Keratinocyte (primary cell): ENCODE measurements at regions not wholly inside any gene's neighbourhood (a gene's known extent, or its start where the extent isn't known, plus 50 kb on each side); places are given as distances from the start of the nearest gene placed in this dataset.

Experiments
- DNase-seq: peaks from one replicate; pipeline ENCODE4 v3.0.0-alpha.2; 2011; ENCODE audit warnings: low read depth, missing footprints, low spot score
- FAIRE-seq: peaks from 2 replicates; lab custom pipeline; 2011; peaks lifted over from hg19 to GRCh38; lab: Jason Lieb, UNC
- H2AFZ ChIP-seq: 2 replicates; pipeline ENCODE4 v1.6.0; 2012; ENCODE audit warnings: low read length, control low read depth, inconsistent platforms; ENCODE audit not compliant: control insufficient read depth
- H3K27ac ChIP-seq: 2 replicates; pipeline ENCODE4 v1.5.1; 2011; ENCODE audit warnings: low read length; ENCODE audit not compliant: control insufficient read depth, insufficient read depth
- H3K27me3 ChIP-seq: 3 replicates; pipeline ENCODE4 v1.6.0; 2011; ENCODE audit warnings: low read length; ENCODE audit not compliant: control insufficient read depth, insufficient read depth; ENCODE audit errors: extremely low read depth
- H3K36me3 ChIP-seq, 2 experiments: 2 replicates in 1 of 2; 3 replicates in 1 of 2; pipeline ENCODE4 v1.5.1; 2011; ENCODE audit warnings: low read length in 2 of 2, mild to moderate bottlenecking in 1 of 2; ENCODE audit not compliant: control insufficient read depth in 2 of 2, insufficient read depth in 2 of 2; ENCODE audit errors: extremely low read depth in 1 of 2
- H3K4me1 ChIP-seq: 3 replicates; pipeline ENCODE4 v1.5.1; 2011; ENCODE audit warnings: low read length; ENCODE audit not compliant: control insufficient read depth, insufficient read depth; ENCODE audit errors: extremely low read depth
- H3K4me2 ChIP-seq: 3 replicates; pipeline ENCODE4 v1.6.0; 2011; ENCODE audit warnings: low read depth, low read length; ENCODE audit not compliant: control insufficient read depth, insufficient read depth; ENCODE audit errors: extremely low read depth
- H3K4me3 ChIP-seq, 3 experiments: fragments of 200-600 bp in 1 of 3; sonication (generic) in 1 of 3; 2 replicates in 2 of 3; 3 replicates in 1 of 3; pipeline ENCODE4 v1.5.1; 2011 to 2016; ENCODE audit warnings: low read length in 3 of 3, mild to moderate bottlenecking in 3 of 3, control low read depth in 2 of 3, inconsistent platforms in 1 of 3, low read depth in 1 of 3, mixed read lengths in 1 of 3, mixed run types in 1 of 3, moderate library complexity in 1 of 3; ENCODE audit not compliant: control insufficient read depth in 2 of 3, insufficient read depth in 2 of 3; ENCODE audit errors: extremely low read depth in 1 of 3
- H3K79me2 ChIP-seq: 2 replicates; pipeline ENCODE4 v1.6.0; 2012; ENCODE audit warnings: low read length; ENCODE audit not compliant: control insufficient read depth, insufficient read depth
- H3K9ac ChIP-seq: 3 replicates; pipeline ENCODE4 v1.6.0; 2011; ENCODE audit warnings: low read length; ENCODE audit not compliant: control insufficient read depth, insufficient read depth; ENCODE audit errors: extremely low read depth
- H3K9me1 ChIP-seq: 3 replicates; pipeline ENCODE4 v1.6.0; 2011; ENCODE audit warnings: low read length; ENCODE audit not compliant: control insufficient read depth, insufficient read depth; ENCODE audit errors: extremely low read depth
- H3K9me3 ChIP-seq: 2 replicates; pipeline ENCODE4 v1.5.1; 2012; ENCODE audit warnings: low read depth, low read length; ENCODE audit not compliant: control insufficient read depth
- H4K20me1 ChIP-seq: 3 replicates; pipeline ENCODE4 v1.6.0; 2011; ENCODE audit warnings: low read length; ENCODE audit not compliant: control insufficient read depth, insufficient read depth; ENCODE audit errors: extremely low read depth
- CTCF ChIP-seq, 3 experiments: IDR thresholded peaks in 1 of 3; conservative IDR thresholded peaks in 1 of 3; optimal IDR thresholded peaks in 1 of 3; 2 replicates in 2 of 3; 3 replicates in 1 of 3; pipeline versions ENCODE3 to v1.5.1; 2011; ENCODE audit warnings: low read length in 3 of 3, mild to moderate bottlenecking in 3 of 3, moderate library complexity in 2 of 3, control low read depth in 1 of 3, inconsistent platforms in 1 of 3; ENCODE audit not compliant: insufficient read depth in 2 of 3; ENCODE audit errors: extremely low read depth in 1 of 3
- EZH2 ChIP-seq: IDR thresholded peaks from one replicate; pipeline ENCODE4 v1.6.1; 2012; ENCODE audit warnings: inconsistent platforms, mild to moderate bottlenecking, low read length, moderate library complexity
- dilution Hi-C: fragments of 300-500 bp; cut with MboI; formaldehyde crosslinking; loops from one replicate; pipeline ENCODE4 v1.7.0; 2020; ENCODE audit warnings: low sequenced_read_pairs; ENCODE audit not compliant: extremely low pct_ligation_motif_present

- Histone ChIP-seq H3K9me3 (no peaks in the 10 kb centered on the region), H3K36me3 (no peaks in the 10 kb centered on the region), H3K27me3 (no peaks in the 10 kb centered on the region), H3K27ac (no peak overlapping the region), H2AFZ (no peak overlapping the region), H3K79me2 (no peaks in the 10 kb centered on the region), H4K20me1 (no peaks in the 10 kb centered on the region), H3K4me1 (no peaks in the 10 kb centered on the region), H3K4me3 (no peak overlapping the region), H3K9ac (no peak overlapping the region), H3K9me1 (no peaks in the 10 kb centered on the region), H3K4me2 (no peak overlapping the region)
- FAIRE-seq (no peak), DNase-seq (no peak)
- dilution Hi-C loops, result no loop called here
- no peak for TF ChIP-seq CTCF (optimal IDR thresholded peaks at IDR 0.05 in 1 of 3, IDR thresholded peaks at IDR 0.05 in 1 of 3, conservative IDR thresholded peaks at IDR 0.05 in 1 of 3; ENCODE audit: extremely low read depth in 1 of 3, insufficient read depth in 2 of 3, low read length in 3 of 3)
- no peak for TF ChIP-seq EZH2
Measured at GRCh38 chr4:157667836-157668235, 447.3 kb downstream of the GRIA2 start.

GRCh38 chr4:157664726-157665125 lies 444.2 kb downstream of the GRIA2 start:
- Histone ChIP-seq H2AFZ (no peak overlapping the region), H4K20me1 (no peaks in the 10 kb centered on the region), H3K9ac (no peak overlapping the region), H3K9me3 (no peaks in the 10 kb centered on the region), H3K27ac (no peak overlapping the region), H3K4me2 (no peak overlapping the region), H3K27me3 (no peaks in the 10 kb centered on the region), H3K9me1 (no peaks in the 10 kb centered on the region), H3K4me3 (no peak overlapping the region), H3K79me2 (no peaks in the 10 kb centered on the region), H3K36me3 (no peaks in the 10 kb centered on the region), H3K4me1 (no peaks in the 10 kb centered on the region)
- TF ChIP-seq EZH2 (no peak), CTCF (optimal IDR thresholded peaks at IDR 0.05 in 1 of 3, IDR thresholded peaks at IDR 0.05 in 1 of 3, conservative IDR thresholded peaks at IDR 0.05 in 1 of 3; ENCODE audit: extremely low read depth in 1 of 3, insufficient read depth in 2 of 3, low read length in 3 of 3) (no peak)
- no peak for DNase-seq
- dilution Hi-C loops, result no loop called here
- no peak for FAIRE-seq
